Upper lobe of left lung (tissue), 6 donors: ENCODE measurements at regions not wholly inside any gene's neighbourhood (a gene's known extent, or its start where the extent isn't known, plus 50 kb on each side); places are given as distances from the start of the nearest gene placed in this dataset.
"Not testable (repeated sequence)": the region's sequence is repeated elsewhere in the genome, so short reads cannot be mapped to it uniquely, and the experiment has no call there.

Experiments used
- ATAC-seq, 2 donors: fragments of 200-7000 bp; cut with Tn5 transposase; one replicate each; pipeline ENCODE4 v1.9.1; 2022; ENCODE audit warnings: mild to moderate bottlenecking in 2 of 2, moderate library complexity in 2 of 2; ENCODE audit not compliant: low FRiP score in 2 of 2
- DNase-seq, 2 donors: peaks; one replicate each; pipeline ENCODE4 v3.0.0-alpha.2; 2019 to 2020
- H3K27ac ChIP-seq, 4 donors: fragments of 200-600 bp; sonication (generic); one replicate each; pipeline ENCODE4 v1.5.1; 2016 to 2019
- H3K27me3 ChIP-seq, 4 donors: fragments of 200-600 bp; sonication (generic); one replicate each; pipeline ENCODE4 v1.5.1; 2017 to 2019
- H3K36me3 ChIP-seq, 4 donors: fragments of 200-600 bp; sonication (generic); one replicate each; pipeline ENCODE4 v1.5.1; 2016 to 2019
- H3K4me1 ChIP-seq, 4 donors: fragments of 200-600 bp; sonication (generic); one replicate each; pipeline ENCODE4 v1.5.1; 2018 to 2019
- H3K4me3 ChIP-seq, 4 donors: fragments of 200-600 bp; sonication (generic); one replicate each; pipeline ENCODE4 v1.5.1; 2017 to 2019; ENCODE audit warnings: mild to moderate bottlenecking in 2 of 4, moderate library complexity in 1 of 4
- H3K9me3 ChIP-seq, 4 donors: fragments of 200-600 bp; sonication (generic); one replicate each; pipeline ENCODE4 v1.5.1; 2018 to 2019
- CTCF ChIP-seq, 6 experiments: fragments of 450-650 bp in 4 of 6; fragments of 200-600 bp in 2 of 6; sonication (generic) in 2 of 6; IDR thresholded peaks; one replicate each; pipeline ENCODE4 v1.5.1; 2016 to 2019; ENCODE audit warnings: antibody characterized with exemption in 6 of 6
- EP300 ChIP-seq, 4 donors: sonication (generic); formaldehyde crosslinking; IDR thresholded peaks; one replicate each; pipeline ENCODE4 v1.5.1; 2017; ENCODE audit warnings: antibody characterized with exemption in 4 of 4, control low read depth in 2 of 4
- POLR2A ChIP-seq, 4 donors: fragments of 450-650 bp; IDR thresholded peaks; one replicate each; pipeline ENCODE4 v1.5.1; 2016 to 2017; ENCODE audit warnings: antibody characterized with exemption in 4 of 4, mild to moderate bottlenecking in 2 of 4
- POLR2AphosphoS5 ChIP-seq, 2 donors: sonication (generic); formaldehyde crosslinking; IDR thresholded peaks; one replicate each; pipeline ENCODE4 v1.5.1; 2017; ENCODE audit warnings: antibody characterized with exemption in 2 of 2
- WGBS, 2 donors: methylation state at CpG; one replicate each; pipeline ENCODE4 v1.1.5; 2017 to 2018; 5-methylcytosine and 5-hydroxymethylcytosine counted together
- donor health status: DM: no; HTN: no; CAD: no; lungs with moderate emphysema.
- donor health status: DM: no; HTN: yes; CAD: no; lungs with severe emphysema.

GRCh38 chr14:59055439-59056045 lies 132.9 kb upstream of the DAAM1 start:
- DNase-seq = no peak
- H3K27me3 ChIP-seq = no peaks in the 10 kb centered on the region
- no peaks in the 10 kb centered on the region for H3K36me3 ChIP-seq
- no peak overlapping the region for H3K27ac ChIP-seq
- H3K9me3 ChIP-seq = no peaks in the 10 kb centered on the region
- TF ChIP-seq CTCF (IDR thresholded peaks at IDR 0.05) (peak; percentile 15 to 68 (median 62)), POLR2A (IDR thresholded peaks at IDR 0.05) (no peak)
- no peaks in the 10 kb centered on the region for H3K4me1 ChIP-seq
- H3K4me3 ChIP-seq = no peak overlapping the region
- ATAC-seq = peak in 1 of 2 donors; percentile 85

DNA sequence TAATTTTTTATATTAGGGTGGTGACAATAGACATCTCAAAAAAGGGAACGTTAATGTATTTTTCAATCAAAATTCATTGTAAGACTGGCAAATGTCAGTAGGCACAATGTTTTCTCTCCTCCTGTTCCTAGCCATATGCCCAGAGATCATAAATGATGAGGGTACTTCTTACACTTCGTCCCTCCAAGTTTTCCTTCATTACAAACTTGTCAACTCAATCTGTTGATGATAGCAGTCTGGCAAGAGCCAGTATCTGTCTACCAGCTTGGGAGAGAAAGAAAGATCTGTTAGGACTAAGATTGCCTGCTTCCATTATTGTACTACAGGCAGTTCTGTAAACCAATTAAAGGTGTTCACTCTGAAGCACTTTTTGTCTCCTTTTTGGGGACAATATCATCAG lies 130.9 kb upstream of the DAAM1 start:
- DNase-seq (no peak), ATAC-seq (no peak)
- TF ChIP-seq EP300 (IDR thresholded peaks at IDR 0.05) (no peak), CTCF (IDR thresholded peaks at IDR 0.05) (no peak), POLR2A (IDR thresholded peaks at IDR 0.05) (no peak), POLR2AphosphoS5 (IDR thresholded peaks at IDR 0.05) (no peak)

GRCh38 chr14:59058776-59059175 lies 129.7 kb upstream of the DAAM1 start:
- DNase-seq = peak in 1 of 2 donors; percentile 54
- ATAC-seq = not testable (repeated sequence)

More for the DNA sequence above, 130.9 kb upstream of the DAAM1 start:
- Histone ChIP-seq H3K4me3 (no peak overlapping the region), H3K27me3 (no peaks in the 10 kb centered on the region), H3K9me3 (no peaks in the 10 kb centered on the region), H3K27ac (no peak overlapping the region), H3K36me3 (no peaks in the 10 kb centered on the region), H3K4me1 (no peaks in the 10 kb centered on the region)
- 75 to 85% methylated on average over 2 of the region's 2 CpGs for WGBS, 2 donors

GRCh38 chr14:59060841-59061240 lies 127.6 kb upstream of the DAAM1 start:
- Histone ChIP-seq H3K27ac (no peak overlapping the region), H3K9me3 (peaks cover 0 to 6% (median 5%) of the 10 kb centered on the region in 4 donors), H3K36me3 (no peaks in the 10 kb centered on the region), H3K4me1 (no peaks in the 10 kb centered on the region), H3K4me3 (no peak overlapping the region), H3K27me3 (no peaks in the 10 kb centered on the region)
- DNase-seq = no peak
- no peak for ATAC-seq
- 71 to 97% methylated on average over 3 of the region's 3 CpGs for WGBS, 2 donors
- no peak for TF ChIP-seq EP300 (IDR thresholded peaks at IDR 0.05)
- TF ChIP-seq POLR2A (IDR thresholded peaks at IDR 0.05) = no peak
- TF ChIP-seq POLR2AphosphoS5 (IDR thresholded peaks at IDR 0.05) = no peak
- TF ChIP-seq CTCF (IDR thresholded peaks at IDR 0.05) = no peak

More at GRCh38 chr14:59058776-59059175, 129.7 kb upstream of the DAAM1 start:
- H3K36me3 ChIP-seq, H3K4me3 ChIP-seq, H3K27ac ChIP-seq, H3K27me3 ChIP-seq, H3K9me3 ChIP-seq, H3K4me1 ChIP-seq: not testable (repeated sequence)
- 91% methylated on average over 23 of the region's 30 CpGs; no CpG with 5 or more reads in 1 of the 2 donors for WGBS, 2 donors

DNA sequence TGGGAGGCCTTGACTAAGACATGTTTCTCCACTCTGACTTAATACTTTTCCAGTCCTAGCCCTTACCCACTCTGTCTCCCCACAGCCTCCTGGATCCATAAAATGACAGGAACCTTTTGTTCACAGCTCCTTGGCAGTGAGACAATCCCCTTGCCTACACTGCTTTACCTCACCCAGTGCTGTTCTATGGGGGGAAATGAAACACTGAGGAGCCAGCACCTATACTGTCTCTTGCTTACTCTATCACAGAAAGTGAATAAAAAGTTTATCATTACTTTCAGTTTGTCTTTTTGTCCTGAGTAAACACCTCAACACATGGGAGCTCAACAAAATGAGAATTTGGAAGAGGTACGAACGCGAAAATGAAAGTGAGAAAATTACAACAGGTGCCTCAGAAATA lies 127.2 kb upstream of the DAAM1 start:
- no peaks in the 10 kb centered on the region for H3K27me3 ChIP-seq
- H3K4me3 ChIP-seq = no peak overlapping the region
- TF ChIP-seq POLR2A (IDR thresholded peaks at IDR 0.05) (no peak), POLR2AphosphoS5 (IDR thresholded peaks at IDR 0.05) (no peak), EP300 (IDR thresholded peaks at IDR 0.05) (no peak), CTCF (IDR thresholded peaks at IDR 0.05) (no peak)
- no peaks in the 10 kb centered on the region for H3K36me3 ChIP-seq
- WGBS, 2 donors = 64 to 78% methylated on average over 3 of the region's 3 CpGs
- no peaks in the 10 kb centered on the region for H3K4me1 ChIP-seq
- no peak for DNase-seq
- no peak for ATAC-seq
- no peak overlapping the region for H3K27ac ChIP-seq
- peaks cover 0 to 6% (median 5%) of the 10 kb centered on the region in 4 donors for H3K9me3 ChIP-seq
